ENCODE measurements at regions not wholly inside any gene's neighbourhood (a gene's known extent, or its start where the extent isn't known, plus 50 kb on each side); places are given as distances from the start of the nearest gene placed in this dataset.
A peak's percentile ranks its signal among the peaks of the same experiment; 100 is the strongest.

DNA sequence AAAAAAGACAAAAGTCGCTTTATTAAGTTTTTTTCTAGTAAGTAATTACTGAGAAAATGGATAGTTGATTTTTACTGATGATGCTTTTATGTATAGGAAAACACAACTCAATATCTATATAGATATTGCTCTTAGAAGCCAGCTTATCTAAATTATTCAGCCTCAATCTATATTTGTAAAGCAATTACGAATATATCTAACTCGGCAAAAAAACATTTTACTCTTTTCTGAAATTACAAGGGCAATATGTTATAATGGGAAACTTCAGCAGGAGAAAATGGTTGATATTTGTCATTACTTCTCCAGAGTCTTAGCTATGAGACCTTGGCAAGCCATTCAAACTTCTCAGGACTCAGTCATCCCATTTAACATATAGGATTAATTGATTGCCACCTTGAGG is 228.5 kb downstream of the SLC7A11 start:
- TF ChIP-seq CTCF (IDR thresholded peaks at IDR 0.05; ENCODE audit: insufficient read depth, low read depth, low read length): no peak
- DNase-seq (ENCODE audit: low read depth): no peak
- no peak overlapping the region for H3K4me3 ChIP-seq (ENCODE audit: low read depth, low read length)

- H3K4me3 ChIP-seq (ENCODE audit: low read depth, low read length): no peak overlapping the region
- peak; percentile 15 for DNase-seq (ENCODE audit: low read depth)
- no peak for TF ChIP-seq CTCF (IDR thresholded peaks at IDR 0.05; ENCODE audit: insufficient read depth, low read depth, low read length)
These were observed 231.5 kb downstream of the SLC7A11 start for GRCh38 chr4:138010639-138011038.

GRCh38 chr4:138007572-138007971 is 234.6 kb downstream of the SLC7A11 start:
- peak; percentile 50 for TF ChIP-seq CTCF (IDR thresholded peaks at IDR 0.05; ENCODE audit: insufficient read depth, low read depth, low read length)
- DNase-seq (ENCODE audit: low read depth): no peak
- no peak overlapping the region for H3K4me3 ChIP-seq (ENCODE audit: low read depth, low read length)

- no peak for TF ChIP-seq CTCF (IDR thresholded peaks at IDR 0.05; ENCODE audit: insufficient read depth, low read depth, low read length)
- H3K4me3 ChIP-seq (ENCODE audit: low read depth, low read length): no peak overlapping the region
- DNase-seq (ENCODE audit: low read depth): no peak
These were observed 236.7 kb downstream of the SLC7A11 start for GRCh38 chr4:138005486-138005885.

DNA sequence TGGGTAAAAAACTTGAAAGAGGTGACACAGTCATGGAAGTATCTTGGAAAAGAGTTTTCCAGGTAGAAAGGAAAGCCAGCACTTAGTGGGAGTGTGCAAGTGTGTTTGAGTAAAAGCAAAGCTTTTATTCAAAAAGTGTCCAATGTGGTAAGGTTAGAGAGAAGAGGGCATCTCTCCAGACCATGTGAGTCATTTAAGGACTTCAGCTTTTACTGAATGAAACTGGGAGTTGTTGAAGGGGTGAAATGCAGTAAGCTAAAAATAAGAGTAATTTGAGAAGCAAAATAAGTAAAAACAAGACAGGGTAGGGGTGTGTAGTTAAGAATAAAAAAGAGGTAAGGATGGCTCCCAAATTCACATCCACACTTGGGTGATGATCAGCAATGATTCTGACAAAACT is 238.9 kb downstream of the SLC7A11 start:
- no peak overlapping the region for H3K4me3 ChIP-seq (ENCODE audit: low read depth, low read length)
- no peak for DNase-seq (ENCODE audit: low read depth)
- TF ChIP-seq CTCF (IDR thresholded peaks at IDR 0.05; ENCODE audit: insufficient read depth, low read depth, low read length): no peak

DNA sequence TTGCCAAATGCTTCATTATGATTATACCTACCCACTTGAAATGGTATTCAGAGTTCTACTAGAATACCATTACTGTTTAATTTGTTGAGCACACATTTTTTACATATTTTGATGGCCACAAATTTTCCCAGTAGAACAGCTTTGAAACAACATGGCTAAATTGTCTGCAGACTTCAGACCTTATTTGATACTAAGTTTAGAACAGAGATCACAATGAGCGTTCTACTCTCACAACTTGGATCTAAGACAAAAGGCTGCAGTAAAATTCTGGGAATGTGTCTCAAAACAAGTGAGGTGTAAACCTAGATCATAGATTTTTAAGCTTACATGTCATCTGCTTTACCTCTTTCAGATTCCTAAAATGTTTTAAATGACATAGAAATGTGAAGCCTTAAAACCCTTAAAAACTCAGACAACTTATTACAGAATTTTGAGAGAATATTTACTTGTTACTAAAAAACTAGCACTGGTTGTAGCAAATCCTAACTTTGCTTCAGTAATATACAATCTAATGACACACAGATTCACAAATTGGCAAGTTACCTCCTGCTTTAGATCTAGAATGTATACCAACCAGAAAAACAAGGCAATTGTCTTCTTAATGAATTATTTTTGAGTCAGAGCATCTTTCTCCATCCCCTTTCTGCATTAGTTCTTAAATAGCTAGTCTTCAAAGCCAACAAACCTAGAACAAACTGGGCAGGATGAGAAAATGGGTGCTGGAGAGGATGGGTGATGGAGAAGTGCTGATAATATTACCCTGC is 243.3 kb downstream of the SLC7A11 start:
- TF ChIP-seq CTCF (IDR thresholded peaks at IDR 0.05; ENCODE audit: insufficient read depth, low read depth, low read length): no peak
- DNase-seq (ENCODE audit: low read depth): peak; percentile 13
- no peak overlapping the region for H3K4me3 ChIP-seq (ENCODE audit: low read depth, low read length)

GRCh38 chr4:137997496-137997895 is 244.7 kb downstream of the SLC7A11 start:
- no peak overlapping the region for H3K4me3 ChIP-seq (ENCODE audit: low read depth, low read length)
- no peak for TF ChIP-seq CTCF (IDR thresholded peaks at IDR 0.05; ENCODE audit: insufficient read depth, low read depth, low read length)
- DNase-seq (ENCODE audit: low read depth): no peak

Measured in fibroblast of villous mesenchyme (primary cell).